GM19238 (cell line): ENCODE measurements at regions not wholly inside any gene's neighbourhood (a gene's known extent, or its start where the extent isn't known, plus 50 kb on each side); places are given as distances from the start of the nearest gene placed in this dataset.

Experiments
- DNase-seq: peaks from one replicate; pipeline ENCODE4 v3.0.0; 2011; ENCODE audit warnings: low spot score; ENCODE audit not compliant: insufficient read length

DNA sequence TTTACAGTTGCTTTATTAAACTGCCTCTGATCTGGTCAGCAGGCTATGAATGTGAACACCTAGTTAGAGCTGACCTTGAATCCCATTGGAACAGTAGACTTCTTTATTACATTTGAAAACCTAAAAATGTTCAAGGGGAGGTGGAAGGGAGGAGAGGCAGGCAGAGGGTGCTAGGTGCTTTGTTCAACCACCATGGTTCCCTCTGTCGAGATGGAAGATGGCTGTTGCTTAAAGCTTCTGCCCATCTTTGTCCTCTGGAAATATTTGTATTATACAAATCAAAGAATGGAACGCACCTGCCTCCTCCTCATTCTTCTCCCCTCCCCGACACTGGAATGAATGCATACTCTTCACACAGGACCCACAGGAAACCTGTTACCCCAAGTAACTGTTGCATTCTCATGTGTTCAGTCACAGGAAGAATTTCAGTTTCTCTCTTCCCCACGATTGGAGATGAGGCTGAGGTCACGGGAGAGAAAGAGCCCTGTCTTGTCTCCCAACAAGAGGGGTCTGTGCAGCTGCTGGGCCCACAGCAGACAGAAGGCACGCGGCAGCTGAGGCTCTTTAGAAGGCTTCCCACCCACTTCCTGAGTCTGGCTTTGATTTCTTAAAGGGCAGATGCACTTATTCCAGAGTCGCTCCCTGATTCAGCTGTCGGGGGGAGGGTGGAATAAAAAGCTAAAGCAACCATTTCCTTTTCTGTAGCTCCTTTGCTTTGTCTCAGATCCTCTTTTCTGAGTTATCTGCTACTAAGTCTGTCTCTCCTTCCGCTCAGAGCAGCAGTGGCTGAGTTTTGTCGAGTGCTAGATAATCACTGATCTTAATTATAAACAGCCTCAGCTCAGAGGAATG, 217.9 kb upstream of the BTG1 start:
- peak; percentile 8 for DNase-seq

GRCh38 chr12:92362785-92363184, 217.1 kb upstream of the BTG1 start:
- peak; percentile 10 for DNase-seq

GRCh38 chr12:92362126-92362525, 216.5 kb upstream of the BTG1 start:
- no peak for DNase-seq

GRCh38 chr12:92360543-92360942, 214.9 kb upstream of the BTG1 start:
- no peak for DNase-seq

DNA sequence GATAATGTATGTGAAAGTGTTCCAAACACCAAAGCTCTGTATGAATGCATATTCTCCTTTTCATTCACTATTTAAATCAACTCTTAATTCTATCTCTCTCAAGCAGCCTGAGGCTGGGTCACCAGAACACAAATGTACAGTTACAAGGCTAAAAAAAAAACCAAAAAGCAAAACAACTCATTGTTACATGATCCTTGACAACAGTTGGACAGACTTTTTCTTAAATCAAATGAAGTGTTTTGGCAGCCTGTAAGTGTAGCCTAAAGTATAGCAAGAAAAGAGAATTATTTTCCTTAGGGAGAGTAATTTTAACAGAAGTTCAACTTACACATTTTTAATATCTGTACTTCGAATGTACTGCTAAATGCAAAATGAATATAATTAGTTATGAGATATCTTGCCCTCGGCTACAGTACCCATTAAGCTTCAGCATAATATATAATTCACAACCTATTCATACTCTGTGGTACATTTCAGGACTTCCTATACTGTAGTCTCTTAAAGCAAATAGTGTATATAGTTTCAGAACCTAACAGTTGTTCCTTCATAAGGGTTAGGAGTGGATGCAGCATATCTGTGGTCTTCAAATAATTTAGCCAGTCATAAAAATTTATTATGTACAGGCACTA, 214.0 kb upstream of the BTG1 start:
- no peak for DNase-seq

DNA sequence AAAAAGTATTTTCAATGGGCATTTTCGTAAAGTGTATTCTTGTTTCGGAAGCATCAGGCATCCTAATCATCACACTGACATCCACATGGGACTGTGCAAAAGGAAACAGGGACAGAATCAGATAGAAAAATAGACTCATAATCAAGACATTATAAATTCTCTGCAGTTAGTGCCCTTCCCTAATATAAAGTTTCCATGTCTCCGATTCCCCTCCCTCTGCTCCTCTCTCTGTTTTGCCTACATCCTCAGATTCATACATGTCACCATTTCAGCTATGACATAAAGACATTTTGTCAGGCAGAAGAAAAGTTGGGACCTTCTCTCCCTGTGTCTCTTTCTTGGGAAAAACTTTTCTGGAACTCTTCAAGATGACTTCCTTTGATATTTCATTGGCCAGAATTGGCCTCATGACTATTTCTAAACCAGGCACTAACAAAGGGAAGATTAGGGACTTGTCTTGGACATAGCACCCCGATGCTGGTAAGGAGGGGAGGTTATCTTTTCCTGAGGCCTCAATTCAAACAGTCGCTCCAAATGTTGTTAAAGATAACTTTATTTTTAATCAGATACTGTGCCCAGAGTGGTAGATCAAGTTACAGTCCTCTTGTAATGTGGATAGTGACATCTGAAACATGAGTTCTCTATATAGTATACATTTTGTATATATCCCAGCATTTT, 212.1 kb upstream of the BTG1 start:
- DNase-seq: no peak

DNA sequence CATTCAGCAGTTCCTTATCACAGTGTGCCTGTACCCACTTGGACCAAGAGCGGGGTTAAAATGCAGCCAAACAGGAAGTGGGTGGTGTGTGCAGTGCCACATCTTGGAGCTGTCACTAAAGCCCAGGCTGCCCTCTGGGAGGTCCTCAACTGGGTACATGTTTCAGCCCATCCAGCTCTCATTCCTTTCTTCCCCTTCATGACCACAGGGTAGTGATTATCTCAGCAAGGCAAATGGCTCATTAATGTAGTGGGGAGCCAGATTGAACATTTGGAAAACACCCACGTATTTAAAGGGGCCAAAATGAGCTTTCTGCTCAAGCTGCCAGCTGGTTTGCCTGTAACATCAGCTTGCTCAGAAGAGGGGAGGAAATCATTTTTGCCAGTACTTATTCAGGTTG, 210.8 kb upstream of the BTG1 start:
- no peak for DNase-seq

- DNase-seq: no peak
These were observed 204.0 kb upstream of the BTG1 start for GRCh38 chr12:92349635-92350034.

DNA sequence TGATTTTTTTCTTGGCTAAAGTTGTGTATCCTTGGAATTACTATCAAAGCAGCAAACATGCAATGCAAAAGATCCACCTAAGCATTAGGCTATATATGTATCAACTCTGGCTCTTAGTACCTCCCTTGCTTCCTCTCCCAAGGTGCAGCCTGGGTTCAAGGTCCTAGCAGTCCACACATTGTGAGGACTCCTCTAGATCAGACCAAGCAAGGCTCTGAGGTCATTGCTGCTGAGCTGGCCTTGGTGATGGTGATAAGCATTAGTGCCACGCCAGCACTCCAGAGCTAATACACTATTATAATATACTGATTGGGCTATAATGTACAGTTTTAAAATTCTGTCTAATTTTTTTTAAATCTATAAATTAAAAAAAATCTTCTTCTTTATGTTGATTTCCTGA, 196.9 kb upstream of the BTG1 start:
- DNase-seq: no peak

DNA sequence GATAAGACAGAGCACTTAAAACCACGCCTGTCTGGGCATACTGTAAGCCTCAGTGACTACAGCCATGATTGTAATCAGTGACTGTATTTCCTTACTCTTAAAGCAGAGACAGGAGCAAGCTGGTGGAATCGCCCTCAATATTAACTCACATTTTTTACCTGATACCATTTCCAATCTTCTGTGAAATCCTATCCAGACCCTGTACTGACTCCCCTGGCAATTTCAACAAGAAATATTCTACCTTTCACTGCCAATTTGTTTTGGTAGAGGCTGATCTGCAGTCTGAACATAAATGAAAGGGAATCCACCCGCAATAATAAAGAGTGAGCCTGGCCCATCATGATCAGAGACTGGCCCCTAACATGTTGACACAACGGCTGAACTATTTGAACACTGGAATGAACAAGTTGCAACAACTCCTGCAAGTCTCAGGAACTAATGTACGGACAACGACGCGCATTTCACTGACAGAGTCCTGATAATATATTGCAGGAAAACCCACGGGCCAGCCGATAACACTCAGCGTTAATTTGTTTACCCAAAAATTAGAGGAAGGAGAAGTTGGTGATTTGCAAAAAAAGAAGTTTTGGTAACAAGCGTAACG, 195.5 kb upstream of the BTG1 start:
- no peak for DNase-seq

DNA sequence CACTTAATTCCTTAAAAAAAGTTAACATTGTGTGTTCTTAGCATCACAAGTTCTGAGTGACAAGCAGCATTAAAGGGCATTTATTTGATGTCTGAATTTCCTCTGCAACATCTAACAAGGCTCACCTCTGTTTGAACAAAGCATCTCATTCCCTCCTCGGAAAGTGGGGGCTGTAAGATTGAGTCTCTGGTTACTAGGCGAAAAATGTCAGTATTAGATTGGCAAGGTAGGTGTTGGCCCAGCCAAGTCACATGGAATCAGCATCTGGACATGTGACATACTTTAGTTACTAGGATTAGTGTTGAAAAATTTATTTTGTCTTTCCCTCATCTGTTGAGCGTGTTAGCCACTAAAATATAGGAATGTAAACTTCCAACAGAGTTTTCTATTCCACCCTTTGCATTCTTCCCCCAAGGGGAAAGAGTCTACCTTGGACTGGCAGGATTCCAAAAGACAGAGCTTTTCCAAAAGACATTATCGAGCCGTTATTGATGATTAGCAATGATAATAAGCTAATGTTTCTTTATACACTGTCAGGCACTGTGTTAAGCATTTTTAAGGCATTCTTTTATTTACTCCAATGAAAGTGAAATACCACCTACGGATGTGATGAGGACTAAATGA, 194.9 kb upstream of the BTG1 start:
- no peak for DNase-seq

GRCh38 chr12:92340003-92340402, 194.4 kb upstream of the BTG1 start:
- DNase-seq: no peak

DNA sequence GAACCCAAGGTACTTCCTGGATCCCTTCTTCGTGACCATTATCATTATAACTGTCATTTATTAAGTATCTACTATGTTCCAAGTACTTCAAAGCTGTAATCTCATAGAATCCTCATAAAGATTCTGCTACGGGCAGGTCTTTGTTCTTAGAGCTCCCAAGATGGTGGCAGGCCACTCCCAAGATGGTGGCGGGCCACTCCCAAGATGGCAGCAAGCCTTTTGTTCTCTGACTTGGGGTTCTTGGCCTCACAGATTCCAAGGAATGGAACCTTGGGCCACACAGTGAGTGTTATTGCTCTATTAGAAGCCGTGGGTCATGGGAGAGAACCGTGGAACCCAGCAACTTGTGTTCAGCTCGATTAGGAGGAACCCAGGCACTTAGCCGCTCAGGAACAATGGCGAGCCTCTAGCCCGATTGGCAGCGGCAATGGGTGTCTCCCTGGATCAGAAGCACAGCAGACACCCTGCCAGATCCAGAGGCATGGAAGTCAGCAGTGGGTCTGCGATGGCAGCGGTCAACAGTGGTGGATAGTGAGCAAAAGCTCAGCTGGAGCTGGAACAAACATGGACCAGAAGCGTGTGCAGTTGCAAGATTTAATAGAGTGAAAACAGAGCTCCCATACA, 193.7 kb upstream of the BTG1 start:
- no peak for DNase-seq

- DNase-seq: no peak
These were observed 193.0 kb upstream of the BTG1 start for GRCh38 chr12:92338671-92339070.

DNA sequence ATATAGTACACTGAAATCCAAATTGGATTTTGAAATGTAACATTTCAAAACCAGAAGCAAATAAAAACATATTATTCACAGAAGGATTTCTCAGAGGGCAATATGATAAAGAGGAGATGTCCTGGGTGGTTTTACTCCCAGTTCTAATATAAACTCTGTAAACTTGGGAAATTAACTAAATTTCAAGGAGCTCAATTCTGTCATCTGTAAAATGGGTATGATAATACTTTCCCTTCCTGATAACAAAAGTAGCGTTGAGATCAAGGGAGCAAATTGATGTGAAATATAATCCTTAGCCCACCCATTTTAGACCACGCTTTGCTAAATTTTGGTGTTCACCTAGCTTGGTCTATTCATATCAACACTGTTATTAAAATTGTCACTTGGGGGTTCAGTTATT, 192.5 kb upstream of the BTG1 start:
- DNase-seq: no peak

DNA sequence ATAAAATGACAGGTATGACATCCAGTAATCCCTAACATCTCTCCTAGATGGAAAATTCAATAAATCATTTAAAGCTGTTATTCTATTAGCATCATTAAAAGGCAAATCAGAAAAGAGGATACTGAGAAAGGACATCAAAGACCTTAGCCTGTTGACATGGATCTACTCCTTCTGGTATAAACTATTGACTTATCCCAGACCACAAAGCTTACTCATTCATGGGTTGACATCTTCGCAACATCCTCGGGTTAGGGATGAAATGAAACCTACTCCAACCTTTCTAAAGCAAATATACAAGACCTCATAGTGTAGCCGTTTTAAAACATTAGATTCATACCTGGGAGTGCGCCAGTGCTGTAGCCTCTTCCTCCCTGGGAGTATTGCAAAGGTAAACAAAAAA, 191.5 kb upstream of the BTG1 start:
- DNase-seq: no peak

- no peak for DNase-seq
These were observed 191.0 kb upstream of the BTG1 start for GRCh38 chr12:92336641-92337040.

- no peak for DNase-seq
These were observed 190.2 kb upstream of the BTG1 start for GRCh38 chr12:92335831-92336230.

DNA sequence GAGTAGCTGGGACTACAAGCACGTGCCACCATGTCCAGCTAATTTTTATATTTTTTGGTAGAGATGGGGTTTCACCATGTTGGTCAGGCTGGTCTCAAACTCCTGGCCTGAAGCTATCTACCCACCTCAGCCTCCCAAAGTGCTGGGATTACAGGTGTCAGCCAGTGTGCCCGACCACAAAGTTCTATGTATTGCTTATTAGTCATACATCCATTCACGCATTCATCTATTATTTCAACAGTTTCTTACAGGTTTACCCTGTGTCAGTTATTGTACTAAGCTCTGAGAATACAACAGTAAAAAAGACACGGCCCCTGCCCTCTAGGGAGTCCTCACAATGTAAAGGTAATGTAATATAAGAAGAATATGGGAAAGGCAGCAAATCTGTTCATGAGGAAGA, 188.9 kb upstream of the BTG1 start:
- no peak for DNase-seq

- DNase-seq: no peak
These were observed 186.9 kb upstream of the BTG1 start for GRCh38 chr12:92332552-92332951.

GRCh38 chr12:92331383-92331782, 185.7 kb upstream of the BTG1 start:
- no peak for DNase-seq
